ENCODE measurements at regions not wholly inside any gene's neighbourhood (a gene's known extent, or its start where the extent isn't known, plus 50 kb on each side); places are given as distances from the start of the nearest gene placed in this dataset.

DNA sequence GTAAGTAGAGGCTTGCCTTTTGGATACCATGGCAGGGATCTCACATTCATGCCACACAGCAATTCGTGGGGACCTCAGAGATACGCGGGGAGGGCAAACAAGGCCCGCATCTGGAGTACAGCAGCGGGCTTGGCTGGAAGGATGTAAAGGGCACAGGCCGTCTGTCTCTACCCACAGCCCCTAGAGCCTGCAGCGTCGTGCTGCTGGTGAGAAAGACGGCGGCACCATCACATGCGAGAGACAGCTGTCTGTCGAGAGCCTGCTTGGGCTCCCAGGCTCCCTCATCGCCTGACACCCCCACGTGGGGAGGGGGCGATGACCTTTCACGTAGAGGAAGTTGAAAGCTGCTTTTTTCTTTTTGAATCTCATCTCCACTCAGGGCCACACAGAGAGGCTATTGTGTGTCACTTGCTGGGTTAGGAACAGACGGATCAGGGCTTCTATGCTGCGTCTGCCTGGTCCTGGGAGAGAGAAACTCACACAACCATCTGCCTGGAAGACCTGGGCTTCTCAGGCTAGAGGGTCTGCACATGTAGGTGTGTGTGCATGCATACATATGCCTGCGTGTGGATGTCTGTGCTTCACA is 134.6 kb upstream of the PPP1R26 start:
- H3K4me3 ChIP-seq (ENCODE audit: low read depth, low read length), result no peak overlapping the region
- DNase-seq (ENCODE audit: low read depth), result no peak
- TF ChIP-seq, protein P1, sequence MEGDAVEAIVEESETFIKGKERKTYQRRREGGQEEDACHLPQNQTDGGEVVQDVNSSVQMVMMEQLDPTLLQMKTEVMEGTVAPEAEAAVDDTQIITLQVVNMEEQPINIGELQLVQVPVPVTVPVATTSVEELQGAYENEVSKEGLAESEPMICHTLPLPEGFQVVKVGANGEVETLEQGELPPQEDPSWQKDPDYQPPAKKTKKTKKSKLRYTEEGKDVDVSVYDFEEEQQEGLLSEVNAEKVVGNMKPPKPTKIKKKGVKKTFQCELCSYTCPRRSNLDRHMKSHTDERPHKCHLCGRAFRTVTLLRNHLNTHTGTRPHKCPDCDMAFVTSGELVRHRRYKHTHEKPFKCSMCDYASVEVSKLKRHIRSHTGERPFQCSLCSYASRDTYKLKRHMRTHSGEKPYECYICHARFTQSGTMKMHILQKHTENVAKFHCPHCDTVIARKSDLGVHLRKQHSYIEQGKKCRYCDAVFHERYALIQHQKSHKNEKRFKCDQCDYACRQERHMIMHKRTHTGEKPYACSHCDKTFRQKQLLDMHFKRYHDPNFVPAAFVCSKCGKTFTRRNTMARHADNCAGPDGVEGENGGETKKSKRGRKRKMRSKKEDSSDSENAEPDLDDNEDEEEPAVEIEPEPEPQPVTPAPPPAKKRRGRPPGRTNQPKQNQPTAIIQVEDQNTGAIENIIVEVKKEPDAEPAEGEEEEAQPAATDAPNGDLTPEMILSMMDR (IDR thresholded peaks at IDR 0.05; ENCODE audit: insufficient read depth, low read depth, low read length), result no peak

DNA sequence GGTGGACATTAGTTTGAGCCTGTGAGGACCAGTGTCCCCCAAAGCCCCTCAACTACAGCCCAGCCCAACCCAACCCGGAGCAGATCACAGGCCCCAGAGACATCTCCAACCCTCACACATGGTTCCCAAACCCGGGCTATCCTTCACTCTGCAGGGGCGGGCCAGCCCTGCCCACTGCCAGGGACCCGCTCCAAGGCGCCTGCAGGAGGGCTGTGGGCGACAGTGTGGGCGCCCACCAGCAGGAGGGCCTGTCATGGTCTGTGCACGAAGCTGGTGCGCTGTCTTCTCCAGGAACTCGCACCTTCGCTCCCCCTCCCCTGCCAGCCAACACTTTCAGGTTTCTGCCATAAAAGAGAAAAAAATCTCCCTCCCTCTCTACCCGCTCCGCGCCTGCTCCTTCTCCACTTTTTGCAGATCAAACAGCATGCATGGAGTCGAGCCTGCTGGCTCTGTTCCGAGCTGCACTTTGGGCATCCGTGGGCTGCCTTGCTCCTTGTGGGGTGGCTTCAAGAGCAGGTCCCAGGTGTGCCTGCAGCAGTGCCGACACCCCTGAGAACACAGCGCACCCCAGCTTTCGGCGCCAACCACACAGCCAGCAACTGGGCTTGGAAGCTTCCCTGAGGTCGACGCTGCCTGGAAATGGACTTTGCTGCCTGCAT is 133.7 kb upstream of the PPP1R26 start:
- no peak for DNase-seq (ENCODE audit: low read depth)
- H3K4me3 ChIP-seq (ENCODE audit: low read depth, low read length), result no peak overlapping the region
- TF ChIP-seq, protein P1 (IDR thresholded peaks at IDR 0.05; ENCODE audit: insufficient read depth, low read depth, low read length), result no peak

DNA sequence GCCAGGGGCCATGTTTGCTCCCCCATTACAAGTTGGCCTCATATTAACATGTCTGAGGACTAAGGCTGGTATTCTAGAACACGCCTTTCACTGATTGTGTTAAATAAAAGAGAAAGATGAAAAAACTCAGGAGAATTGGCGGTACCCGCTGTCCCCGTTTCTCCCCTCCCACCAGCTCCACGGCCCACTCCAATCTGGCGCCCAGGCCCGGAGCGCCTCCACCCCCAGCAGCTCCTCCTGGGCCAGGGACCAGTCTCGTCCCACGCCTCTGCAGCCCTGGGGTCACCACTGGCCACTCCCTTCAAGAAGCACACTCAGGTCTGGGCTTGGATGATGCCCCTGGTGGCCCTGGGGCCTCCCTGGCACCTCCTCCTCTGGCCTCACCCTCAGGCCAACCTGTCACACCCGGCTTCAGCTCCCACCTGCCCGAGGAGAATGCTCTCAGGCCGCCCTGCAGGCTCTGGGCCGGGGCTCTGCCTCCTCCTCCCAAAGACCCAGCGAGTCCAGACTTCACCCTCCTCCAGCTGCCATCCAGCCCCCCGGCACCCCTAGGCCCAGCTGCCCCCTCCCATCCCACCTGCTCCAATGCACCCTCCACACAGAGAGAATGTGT is 133.0 kb upstream of the PPP1R26 start:
- DNase-seq (ENCODE audit: low read depth), result no peak
- no peak overlapping the region for H3K4me3 ChIP-seq (ENCODE audit: low read depth, low read length)
- TF ChIP-seq, protein P1 (IDR thresholded peaks at IDR 0.05; ENCODE audit: insufficient read depth, low read depth, low read length), result no peak

DNA sequence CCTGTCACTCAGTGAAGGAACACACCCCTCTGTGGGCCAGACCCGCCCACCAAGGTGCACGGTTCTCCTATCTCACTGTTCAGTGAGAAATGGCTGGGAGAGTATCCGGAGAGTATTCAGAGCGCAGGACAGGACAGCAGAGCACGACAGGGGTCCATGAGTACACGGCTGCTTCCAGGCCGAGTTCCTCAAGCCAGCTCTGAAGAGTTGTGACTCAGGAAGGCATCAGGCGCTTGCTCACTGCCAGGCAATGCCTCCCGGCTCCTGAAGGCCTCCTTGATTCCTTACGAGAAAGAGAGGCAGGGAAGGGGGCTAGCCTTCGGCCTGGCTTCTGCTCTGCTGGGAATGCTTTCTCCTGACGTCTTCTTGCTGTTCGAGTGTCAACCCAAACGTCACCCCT is 132.1 kb upstream of the PPP1R26 start:
- TF ChIP-seq, protein P1 (IDR thresholded peaks at IDR 0.05; ENCODE audit: insufficient read depth, low read depth, low read length), result no peak
- no peak overlapping the region for H3K4me3 ChIP-seq (ENCODE audit: low read depth, low read length)
- DNase-seq (ENCODE audit: low read depth), result no peak

DNA sequence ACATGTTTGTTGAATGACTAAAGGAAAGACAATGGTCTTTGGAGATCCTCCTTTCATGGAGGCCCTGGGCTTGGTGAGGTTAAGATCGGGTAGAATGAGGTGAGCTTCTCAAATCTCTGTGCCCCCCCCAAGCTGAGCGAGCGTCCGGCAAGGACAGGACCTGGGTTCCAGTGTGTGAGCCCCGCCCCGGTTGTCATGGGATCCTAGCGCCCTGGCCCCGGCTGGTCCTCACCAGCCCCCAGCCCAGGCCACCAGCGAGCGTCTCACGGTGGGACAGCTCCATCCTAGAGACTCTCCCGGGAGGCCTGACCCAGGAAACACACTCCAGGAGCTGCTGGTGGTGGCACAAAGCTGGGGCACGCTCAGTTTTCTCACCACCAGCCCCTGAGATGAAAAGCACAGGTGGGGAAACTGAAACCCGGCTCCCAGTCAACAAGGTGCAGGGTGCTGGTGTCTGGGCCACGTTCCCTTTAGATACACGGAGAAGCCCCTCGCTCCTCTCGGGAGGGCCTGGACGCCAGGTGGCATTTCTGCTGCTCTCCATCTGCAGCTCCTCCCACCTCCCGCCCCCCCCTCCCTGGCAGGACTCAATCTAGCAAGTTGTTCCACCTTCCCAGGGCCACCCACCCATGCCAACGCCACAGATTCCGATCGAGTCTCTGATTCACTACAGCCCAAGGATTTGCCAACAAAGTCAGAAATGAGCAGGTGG is 131.3 kb upstream of the PPP1R26 start:
- no peak overlapping the region for H3K4me3 ChIP-seq (ENCODE audit: low read depth, low read length)
- DNase-seq (ENCODE audit: low read depth), result no peak
- TF ChIP-seq, protein P1 (IDR thresholded peaks at IDR 0.05; ENCODE audit: insufficient read depth, low read depth, low read length), result no peak

DNA sequence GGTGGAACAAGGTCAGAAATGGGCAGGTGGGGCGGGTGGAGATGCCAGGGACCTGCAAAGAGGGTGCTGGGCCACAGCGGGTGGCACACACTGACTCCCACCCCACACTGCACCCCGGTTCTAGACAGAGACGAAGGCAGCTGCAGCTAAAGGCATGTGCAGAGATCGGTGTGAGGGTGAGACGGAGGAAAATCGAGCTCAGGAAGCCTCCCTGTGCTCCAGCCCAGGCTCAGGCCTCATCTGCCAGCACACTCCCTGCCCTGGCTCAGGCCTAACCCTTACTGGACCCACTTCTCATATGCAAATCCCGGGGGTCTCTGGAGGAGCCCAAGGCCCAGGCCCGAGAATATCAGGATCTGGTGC is 130.8 kb upstream of the PPP1R26 start:
- DNase-seq (ENCODE audit: low read depth), result no peak
- H3K4me3 ChIP-seq (ENCODE audit: low read depth, low read length), result no peak overlapping the region
- TF ChIP-seq, protein P1 (IDR thresholded peaks at IDR 0.05; ENCODE audit: insufficient read depth, low read depth, low read length), result no peak
